Activated B cell treated with CpG ODN at 0.5 μM for 24 hours (primary cell): ENCODE measurements at regions not wholly inside any gene's neighbourhood (a gene's known extent, or its start where the extent isn't known, plus 50 kb on each side); places are given as distances from the start of the nearest gene placed in this dataset.

Experiments used
- ATAC-seq: fragments of 200-7000 bp; cut with Tn5 transposase; one replicate; pipeline ENCODE4 v1.10.0; 2021; ENCODE audit warnings: low read depth, mild to moderate bottlenecking, moderate library complexity
- CTCF ChIA-PET: fragments of 350-600 bp; sonication (Branson Sonifier 250); formaldehyde crosslinking; loops from one replicate; lab custom pipeline; 2021; ENCODE audit warnings: antibody characterized with exemption; lab: Charles Lee
- POLR2A ChIA-PET: fragments of 350-600 bp; sonication (Branson Sonifier 250); formaldehyde crosslinking; loops from one replicate; lab custom pipeline; 2021; ENCODE audit warnings: antibody characterized with exemption; lab: Charles Lee
- DNase-seq: peaks from one replicate; pipeline ENCODE4 v3.0.0; 2022
- H3K27ac Mint-ChIP-seq: one replicate; pipeline ENCODE4 v1.8.0; 2020; ENCODE audit warnings: mixed read lengths
- H3K27me3 Mint-ChIP-seq: one replicate; pipeline ENCODE4 v1.8.0; 2021; ENCODE audit warnings: mixed read lengths
- H3K36me3 Mint-ChIP-seq: one replicate; pipeline ENCODE4 v1.8.0; 2021; ENCODE audit warnings: low read depth, mixed read lengths
- H3K4me1 Mint-ChIP-seq: one replicate; pipeline ENCODE4 v1.8.0; 2021; ENCODE audit warnings: mixed read lengths
- H3K4me3 Mint-ChIP-seq: one replicate; pipeline ENCODE4 v1.8.0; 2020; ENCODE audit warnings: mild to moderate bottlenecking, mixed read lengths
- H3K9me3 Mint-ChIP-seq: one replicate; pipeline ENCODE4 v1.8.0; 2020; ENCODE audit warnings: mixed read lengths
- intact Hi-C: fragments of 100-400 bp; cut with micrococcal nuclease; formaldehyde crosslinking; loops from one replicate; pipeline ENCODE4 v1.15.1; 2024
- TF ChIP-seq, protein P1 (sequence below): fragments of 200-600 bp; IDR thresholded peaks from one replicate; pipeline ENCODE4 v1.8.0; 2022; ENCODE audit warnings: antibody characterized with exemption, mild to moderate bottlenecking

DNA sequence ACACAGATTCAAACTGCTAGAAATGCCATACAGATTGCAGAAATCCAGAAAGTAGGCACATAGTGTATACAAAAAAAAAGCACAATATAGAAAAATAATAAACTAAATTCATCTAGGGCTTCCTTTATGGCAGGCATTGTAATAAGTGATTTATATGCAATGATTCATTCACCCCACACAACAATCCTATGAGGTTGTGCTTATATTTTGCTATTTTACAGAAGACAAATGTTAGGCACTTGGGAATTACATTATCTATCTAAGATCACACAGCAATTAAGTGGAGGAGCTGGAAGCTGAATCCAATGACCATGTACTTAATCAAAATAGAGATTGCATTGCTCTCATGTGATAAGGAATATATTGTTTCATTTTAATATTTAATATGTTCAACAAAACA is 225.7 kb upstream of the KCNK2 start:
- Mint-ChIP-seq H3K27me3 (no peaks in the 10 kb centered on the region), H3K27ac (no peak overlapping the region), H3K4me3 (no peak overlapping the region), H3K36me3 (no peaks in the 10 kb centered on the region), H3K9me3 (no peaks in the 10 kb centered on the region), H3K4me1 (no peaks in the 10 kb centered on the region)
- TF ChIP-seq, protein P1, sequence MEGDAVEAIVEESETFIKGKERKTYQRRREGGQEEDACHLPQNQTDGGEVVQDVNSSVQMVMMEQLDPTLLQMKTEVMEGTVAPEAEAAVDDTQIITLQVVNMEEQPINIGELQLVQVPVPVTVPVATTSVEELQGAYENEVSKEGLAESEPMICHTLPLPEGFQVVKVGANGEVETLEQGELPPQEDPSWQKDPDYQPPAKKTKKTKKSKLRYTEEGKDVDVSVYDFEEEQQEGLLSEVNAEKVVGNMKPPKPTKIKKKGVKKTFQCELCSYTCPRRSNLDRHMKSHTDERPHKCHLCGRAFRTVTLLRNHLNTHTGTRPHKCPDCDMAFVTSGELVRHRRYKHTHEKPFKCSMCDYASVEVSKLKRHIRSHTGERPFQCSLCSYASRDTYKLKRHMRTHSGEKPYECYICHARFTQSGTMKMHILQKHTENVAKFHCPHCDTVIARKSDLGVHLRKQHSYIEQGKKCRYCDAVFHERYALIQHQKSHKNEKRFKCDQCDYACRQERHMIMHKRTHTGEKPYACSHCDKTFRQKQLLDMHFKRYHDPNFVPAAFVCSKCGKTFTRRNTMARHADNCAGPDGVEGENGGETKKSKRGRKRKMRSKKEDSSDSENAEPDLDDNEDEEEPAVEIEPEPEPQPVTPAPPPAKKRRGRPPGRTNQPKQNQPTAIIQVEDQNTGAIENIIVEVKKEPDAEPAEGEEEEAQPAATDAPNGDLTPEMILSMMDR = no peak
- intact Hi-C loops = no loop called here
- ChIA-PET POLR2A (no interaction called here), CTCF (no interaction called here)
- ATAC-seq = no peak
- no peak for DNase-seq

DNA sequence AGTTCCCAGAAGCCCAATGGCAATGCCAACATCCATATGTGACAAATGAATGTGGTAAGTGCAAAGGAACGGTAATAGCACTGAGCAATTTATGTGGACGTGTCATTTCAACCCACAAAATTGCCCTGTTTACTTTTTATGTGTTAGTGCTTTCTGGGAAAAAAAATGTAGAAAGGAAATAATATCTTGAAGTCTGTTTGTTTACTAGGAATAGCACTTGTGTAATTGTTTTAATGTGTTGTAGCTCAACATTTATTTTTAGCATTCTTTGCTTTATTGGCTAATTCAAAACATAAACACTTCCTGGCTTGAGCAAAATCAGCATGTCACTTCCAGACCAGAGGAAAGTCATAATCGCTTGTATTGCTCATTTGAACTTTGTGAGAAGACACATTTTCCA is 224.8 kb upstream of the KCNK2 start:
- intact Hi-C loops = no loop called here
- no peaks in the 10 kb centered on the region for H3K4me1 Mint-ChIP-seq
- no peaks in the 10 kb centered on the region for H3K9me3 Mint-ChIP-seq
- ATAC-seq = no peak
- H3K27me3 Mint-ChIP-seq = no peaks in the 10 kb centered on the region
- DNase-seq = no peak
- no peak overlapping the region for H3K4me3 Mint-ChIP-seq
- POLR2A ChIA-PET = no interaction called here
- CTCF ChIA-PET = no interaction called here
- no peak overlapping the region for H3K27ac Mint-ChIP-seq
- TF ChIP-seq, protein P1 = no peak
- H3K36me3 Mint-ChIP-seq = no peaks in the 10 kb centered on the region

DNA sequence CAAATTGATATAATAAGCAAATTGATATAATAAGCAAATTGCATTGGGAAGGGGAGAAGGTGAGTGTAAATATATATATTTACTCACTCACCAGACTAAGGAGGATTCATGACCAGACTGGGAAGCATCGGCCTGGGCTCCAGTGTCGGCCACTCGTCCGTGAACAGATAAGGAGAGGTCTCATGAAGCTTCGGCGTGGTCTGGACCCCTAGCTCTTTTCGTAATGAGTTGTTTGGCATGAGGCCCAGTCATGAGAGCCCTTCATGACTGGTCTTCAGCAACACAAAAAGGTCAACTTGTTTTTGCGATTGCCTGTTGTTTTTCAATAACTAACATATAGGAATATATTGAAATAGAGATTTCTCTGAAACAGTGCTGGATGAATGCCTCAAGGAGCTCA is 222.9 kb upstream of the KCNK2 start:
- POLR2A ChIA-PET = no interaction called here
- TF ChIP-seq, protein P1 = no peak

DNA sequence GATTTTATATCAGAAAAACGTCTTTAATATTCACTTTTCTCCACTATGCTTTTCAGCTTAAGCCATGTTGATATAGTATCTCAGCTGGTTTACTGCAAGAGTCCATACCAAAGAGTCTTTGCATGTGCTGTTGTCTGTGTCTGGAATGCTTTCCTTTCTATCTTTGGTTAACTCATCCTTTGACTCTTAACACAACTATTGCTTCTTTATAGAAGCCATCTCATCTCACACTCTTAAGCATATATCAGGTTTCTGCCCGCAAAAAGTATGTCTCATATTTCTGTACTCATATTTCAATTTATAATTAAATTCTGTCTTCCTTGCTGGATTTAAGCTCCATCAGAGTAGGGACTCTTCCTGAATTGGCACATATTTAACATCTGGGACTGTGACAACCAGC is 220.9 kb upstream of the KCNK2 start:
- Mint-ChIP-seq H3K27me3 (no peaks in the 10 kb centered on the region), H3K27ac (no peak overlapping the region), H3K4me1 (no peaks in the 10 kb centered on the region), H3K36me3 (no peaks in the 10 kb centered on the region), H3K9me3 (no peaks in the 10 kb centered on the region), H3K4me3 (no peak overlapping the region)
- TF ChIP-seq, protein P1 = no peak
- ChIA-PET POLR2A (no interaction called here), CTCF (no interaction called here)
- ATAC-seq (no peak), DNase-seq (no peak)
- intact Hi-C loops = no loop called here

More for the DNA sequence above, 222.9 kb upstream of the KCNK2 start:
- no peaks in the 10 kb centered on the region for H3K4me1 Mint-ChIP-seq
- H3K27ac Mint-ChIP-seq = no peak overlapping the region
- no peak for ATAC-seq
- no peaks in the 10 kb centered on the region for H3K36me3 Mint-ChIP-seq
- H3K4me3 Mint-ChIP-seq = no peak overlapping the region
- H3K27me3 Mint-ChIP-seq = no peaks in the 10 kb centered on the region
- no peaks in the 10 kb centered on the region for H3K9me3 Mint-ChIP-seq
- intact Hi-C loops = no loop called here
- no peak for DNase-seq
- CTCF ChIA-PET = no interaction called here

DNA sequence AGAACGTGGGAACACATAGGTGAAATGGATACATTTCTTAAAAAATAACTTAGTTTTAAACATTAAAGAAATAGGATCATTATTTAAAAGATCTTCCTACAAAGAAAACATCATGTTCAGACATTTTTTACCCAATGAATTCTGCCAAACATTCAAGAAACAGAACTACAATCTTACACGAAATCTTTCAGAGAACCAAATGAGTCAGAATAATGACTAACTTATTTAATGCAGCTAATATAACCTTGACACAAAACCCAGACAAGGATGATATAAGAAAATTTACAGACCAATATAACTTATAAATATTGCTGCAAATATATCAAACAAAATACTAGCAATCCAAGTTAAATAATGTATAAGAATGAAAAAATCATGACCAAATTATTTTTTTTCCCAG is 220.1 kb upstream of the KCNK2 start:
- Mint-ChIP-seq H3K27me3 (no peaks in the 10 kb centered on the region), H3K4me3 (no peak overlapping the region), H3K4me1 (no peaks in the 10 kb centered on the region), H3K27ac (no peak overlapping the region), H3K36me3 (no peaks in the 10 kb centered on the region), H3K9me3 (no peaks in the 10 kb centered on the region)
- intact Hi-C loops = no loop called here
- DNase-seq (no peak), ATAC-seq (no peak)
- TF ChIP-seq, protein P1 = no peak
- POLR2A ChIA-PET = no interaction called here
- CTCF ChIA-PET = no interaction called here
